ENCODE measurements at regions not wholly inside any gene's neighbourhood (a gene's known extent, or its start where the extent isn't known, plus 50 kb on each side); places are given as distances from the start of the nearest gene placed in this dataset.
A peak's percentile ranks its signal among the peaks of the same experiment; 100 is the strongest.
"Not testable (repeated sequence)": the region's sequence is repeated elsewhere in the genome, so short reads cannot be mapped to it uniquely, and the experiment has no call there.

- no peak for DNase-seq (ENCODE audit: low read depth)
Observed at GRCh38 chr6:85754894-85755293, 112.2 kb upstream of the SYNCRIP start.

- DNase-seq (ENCODE audit: low read depth) = no peak
Observed at GRCh38 chr6:85752602-85753001, 109.9 kb upstream of the SYNCRIP start.

GRCh38 chr6:85751374-85752055, 108.8 kb upstream of the SYNCRIP start:
- no peak for DNase-seq (ENCODE audit: low read depth)

GRCh38 chr6:85750146-85750545, 107.5 kb upstream of the SYNCRIP start:
- not testable (repeated sequence) for DNase-seq (ENCODE audit: low read depth)

GRCh38 chr6:85749236-85749635, 106.5 kb upstream of the SYNCRIP start:
- no peak for DNase-seq (ENCODE audit: low read depth)

GRCh38 chr6:85747666-85748065, 105.0 kb upstream of the SYNCRIP start:
- DNase-seq (ENCODE audit: low read depth) = peak; percentile 4

- no peak for DNase-seq (ENCODE audit: low read depth)
Observed at GRCh38 chr6:85747093-85747492, 104.4 kb upstream of the SYNCRIP start.

GRCh38 chr6:85744433-85744970, 101.8 kb upstream of the SYNCRIP start:
- DNase-seq (ENCODE audit: low read depth) = no peak

GRCh38 chr6:85726206-85726605, 83.5 kb upstream of the SYNCRIP start:
- DNase-seq (ENCODE audit: low read depth) = peak; percentile 5

- DNase-seq (ENCODE audit: low read depth) = no peak
Observed at GRCh38 chr6:85715797-85716196, 73.1 kb upstream of the SYNCRIP start.

- peak; percentile 34 for DNase-seq (ENCODE audit: low read depth)
Observed at GRCh38 chr6:85714893-85715530, 72.3 kb upstream of the SYNCRIP start.

GRCh38 chr6:85712346-85712745, 69.7 kb upstream of the SYNCRIP start:
- no peak for DNase-seq (ENCODE audit: low read depth)

- DNase-seq (ENCODE audit: low read depth) = not testable (repeated sequence)
Observed at GRCh38 chr6:85707515-85708145, 64.9 kb upstream of the SYNCRIP start.

GRCh38 chr6:85706272-85706671, 63.6 kb upstream of the SYNCRIP start:
- no peak for DNase-seq (ENCODE audit: low read depth)

- DNase-seq (ENCODE audit: low read depth) = no peak
Observed at GRCh38 chr6:85705220-85705619, 62.5 kb upstream of the SYNCRIP start.

- no peak for DNase-seq (ENCODE audit: low read depth)
Observed at GRCh38 chr6:85703406-85703805, 60.7 kb upstream of the SYNCRIP start.
